IMR-90 (cell line): ENCODE measurements at regions not wholly inside any gene's neighbourhood (a gene's known extent, or its start where the extent isn't known, plus 50 kb on each side); places are given as distances from the start of the nearest gene placed in this dataset.

Source experiments
- ATAC-seq: fragments of 200-7000 bp; cut with Tn5 transposase; 2 replicates; pipeline ENCODE4 v1.9.1; 2020; ENCODE audit warnings: low read depth, mild to moderate bottlenecking, moderate library complexity
- BruUV-seq: library from RNA; stranded (reverse); fragments of 400-500 nt; replicated peaks from 2 replicates; lab custom pipeline; 2021; lab: Mats Ljungman, UMichigan
- CTCF ChIA-PET: fragments of 300-600 bp; formaldehyde crosslinking; extraction: SDS; loops from one replicate; lab custom pipeline; 2021; ENCODE audit warnings: antibody characterized with exemption; lab: Yijun Ruan, JAX
- POLR2A ChIA-PET: fragments of 300-600 bp; sonication (Branson Sonifier 250); formaldehyde crosslinking; loops from one replicate; lab custom pipeline; 2022; ENCODE audit warnings: antibody characterized with exemption; ENCODE audit not compliant: unreplicated experiment; lab: Charles Lee
- DNase-seq: peaks from one replicate; pipeline ENCODE4 v3.0.0; 2013
- H2AFZ ChIP-seq: replicated peaks from 2 replicates; pipeline ENCODE3; 2013; ENCODE audit warnings: low read length, mild to moderate bottlenecking; ENCODE audit not compliant: poor library complexity
- H2AK5ac ChIP-seq: 2 replicates; pipeline ENCODE4 v1.6.1; 2013; ENCODE audit warnings: low read depth, low read length, inconsistent platforms
- H2AK9ac ChIP-seq: replicated peaks from 2 replicates; pipeline ENCODE3; 2013; ENCODE audit warnings: mild to moderate bottlenecking, low read depth, low read length, moderate library complexity; ENCODE audit not compliant: poor library complexity
- H2BK120ac ChIP-seq: 2 replicates; pipeline ENCODE4 v1.6.1; 2013; ENCODE audit warnings: low read depth, low read length, inconsistent platforms
- H2BK15ac ChIP-seq: 3 replicates; pipeline ENCODE4 v1.6.1; 2013; ENCODE audit warnings: low read depth, low read length, inconsistent platforms
- H2BK20ac ChIP-seq: 2 replicates; pipeline ENCODE4 v1.6.1; 2013; ENCODE audit warnings: low read depth, mild to moderate bottlenecking, inconsistent platforms, low read length, moderate library complexity
- H2BK5ac ChIP-seq: 2 replicates; pipeline ENCODE4 v1.6.1; 2013; ENCODE audit warnings: mild to moderate bottlenecking, low read depth, low read length, inconsistent platforms; ENCODE audit not compliant: poor library complexity, severe bottlenecking
- H3K14ac ChIP-seq: replicated peaks from 2 replicates; pipeline ENCODE4 v1.6.1; 2013; ENCODE audit warnings: low read depth, low read length, inconsistent platforms
- H3K18ac ChIP-seq: 2 replicates; pipeline ENCODE4 v1.6.1; 2013; ENCODE audit warnings: low read depth, low read length, control low read depth
- H3K23ac ChIP-seq: 2 replicates; pipeline ENCODE4 v1.6.1; 2013; ENCODE audit warnings: low read depth, low read length, inconsistent platforms
- H3K27ac ChIP-seq: 2 replicates; pipeline ENCODE4 v1.5.1; 2013; ENCODE audit warnings: mild to moderate bottlenecking, control low read depth, low read length; ENCODE audit not compliant: insufficient read depth
- H3K27me3 ChIP-seq: 2 replicates; pipeline ENCODE4 v1.6.1; 2013; ENCODE audit warnings: low read length; ENCODE audit not compliant: control insufficient read depth, insufficient read depth
- H3K36me3 ChIP-seq: 2 replicates; pipeline ENCODE4 v1.6.1; 2013; ENCODE audit warnings: low read length, mixed read lengths; ENCODE audit not compliant: control insufficient read depth, insufficient read depth
- H3K4ac ChIP-seq: 2 replicates; pipeline ENCODE4 v1.6.1; 2013; ENCODE audit warnings: low read depth, low read length, inconsistent platforms
- H3K4me1 ChIP-seq: 2 replicates; pipeline ENCODE4 v1.6.1; 2013; ENCODE audit warnings: low read length, mixed read lengths; ENCODE audit not compliant: control insufficient read depth, insufficient read depth
- H3K4me2 ChIP-seq: 2 replicates; pipeline ENCODE4 v1.6.1; 2013; ENCODE audit warnings: low read depth, mild to moderate bottlenecking, control low read depth, low read length, moderate library complexity
- H3K4me3 ChIP-seq: 2 replicates; pipeline ENCODE4 v1.5.1; 2013; ENCODE audit warnings: low read depth, mild to moderate bottlenecking, control low read depth, low read length, moderate library complexity; ENCODE audit not compliant: insufficient read depth
- H3K56ac ChIP-seq: 2 replicates; pipeline ENCODE4 v1.6.1; 2013; ENCODE audit warnings: low read length, inconsistent platforms; ENCODE audit not compliant: insufficient read depth; ENCODE audit errors: extremely low read depth
- H3K79me1 ChIP-seq, 2 experiments: 2 replicates each; pipeline ENCODE4 v1.6.1; 2013; ENCODE audit warnings: low read length in 2 of 2, inconsistent platforms in 1 of 2, low read depth in 1 of 2
- H3K9ac ChIP-seq: 2 replicates; pipeline ENCODE4 v1.6.1; 2013; ENCODE audit warnings: low read depth, low read length, control low read depth
- H3K9me1 ChIP-seq: 2 replicates; pipeline ENCODE4 v1.6.1; 2013; ENCODE audit warnings: low read length, inconsistent platforms; ENCODE audit not compliant: insufficient read depth
- H3K9me3 ChIP-seq: 2 replicates; pipeline ENCODE4 v1.6.1; 2013; ENCODE audit warnings: low read length; ENCODE audit not compliant: control insufficient read depth, insufficient read depth
- H4K20me1 ChIP-seq: 2 replicates; pipeline ENCODE4 v1.6.1; 2013; ENCODE audit warnings: low read length, inconsistent platforms; ENCODE audit not compliant: insufficient read depth
- H4K5ac ChIP-seq: 2 replicates; pipeline ENCODE4 v1.6.1; 2013; ENCODE audit warnings: mild to moderate bottlenecking, low read depth, low read length, control low read depth
- H4K8ac ChIP-seq, 2 experiments: 2 replicates each; pipeline ENCODE4 v1.6.1; 2013; ENCODE audit warnings: low read depth in 2 of 2, low read length in 2 of 2, control low read depth in 1 of 2, inconsistent platforms in 1 of 2
- H4K91ac ChIP-seq: 2 replicates; pipeline ENCODE4 v1.6.1; 2013; ENCODE audit warnings: low read depth, low read length, inconsistent platforms; ENCODE audit not compliant: insufficient read depth
- CEBPB ChIP-seq: IDR thresholded peaks from 2 replicates; pipeline ENCODE4 v1.6.1; 2012; ENCODE audit warnings: low read depth, low read length, improper control_type of control experiment
- CHD1 ChIP-seq: IDR thresholded peaks from 2 replicates; pipeline ENCODE4 v1.6.1; 2012; ENCODE audit warnings: low read depth, low read length, improper control_type of control experiment
- FOS ChIP-seq: fragments of 150-350 bp; IDR thresholded peaks from 2 replicates; pipeline ENCODE4 v1.6.1; 2016; ENCODE audit warnings: low read depth, low read length
- MAFK ChIP-seq: IDR thresholded peaks from 2 replicates; pipeline ENCODE4 v1.6.1; 2012; ENCODE audit warnings: low read depth, low read length, improper control_type of control experiment
- MAZ ChIP-seq: IDR thresholded peaks from 2 replicates; pipeline ENCODE4 v1.6.1; 2012; ENCODE audit warnings: low read depth, mild to moderate bottlenecking, low read length, improper control_type of control experiment, moderate library complexity, borderline replicate concordance
- MXI1 ChIP-seq: IDR thresholded peaks from 2 replicates; pipeline ENCODE4 v1.6.1; 2012; ENCODE audit warnings: low read depth, mild to moderate bottlenecking, low read length, moderate library complexity, borderline replicate concordance
- NFE2L2 ChIP-seq: fragments of 150-350 bp; IDR thresholded peaks from 2 replicates; pipeline ENCODE4 v1.6.1; 2016; ENCODE audit warnings: low read depth, mild to moderate bottlenecking, low read length
- RAD21 ChIP-seq: IDR thresholded peaks from 2 replicates; pipeline ENCODE4 v1.6.1; 2012; ENCODE audit warnings: low read length, improper control_type of control experiment
- RCOR1 ChIP-seq: IDR thresholded peaks from 2 replicates; pipeline ENCODE4 v1.6.1; 2012; ENCODE audit warnings: mild to moderate bottlenecking, low read length, improper control_type of control experiment; ENCODE audit not compliant: insufficient replicate concordance
- USF2 ChIP-seq: fragments of 150-350 bp; IDR thresholded peaks from 2 replicates; pipeline ENCODE4 v1.6.1; 2017; ENCODE audit warnings: mild to moderate bottlenecking, antibody characterized with exemption, low read length, low read depth
- WGBS, 2 experiments: methylation state at CpG; one replicate each; pipeline versions ENCODE4 v1.1.5 to v1.1.7; 2013; ENCODE audit warnings: missing lambda C conversion rate in 2 of 2; ENCODE audit not compliant: insufficient read length in 1 of 2; ENCODE audit errors: extremely low coverage in 2 of 2; 5-methylcytosine and 5-hydroxymethylcytosine counted together
- dilution Hi-C: fragments of 300-500 bp; cut with HindIII; formaldehyde crosslinking; loops from one replicate; pipeline ENCODE4 v1.14.3; 2018; ENCODE audit warnings: low sequenced_read_pairs; ENCODE audit not compliant: unreplicated experiment
- in situ Hi-C: fragments of 300-500 bp; cut with MboI; formaldehyde crosslinking; loops from 3 replicates; pipeline ENCODE4 v1.14.3; 2019; ENCODE audit warnings: low sequenced_read_pairs, inconsistent platforms, mixed read lengths
- intact Hi-C: fragments of 100-400 bp; cut with micrococcal nuclease; formaldehyde crosslinking; loops from 2 replicates; pipeline ENCODE4 v1.10.0; 2022

- H3K27ac ChIP-seq, result no peak overlapping the region
- no peak overlapping the region for H2BK20ac ChIP-seq
- no peak overlapping the region for H3K56ac ChIP-seq
- H3K4me1 ChIP-seq, result peaks cover 6% of the 10 kb centered on the region
- H3K18ac ChIP-seq, result no peak overlapping the region
- H4K8ac ChIP-seq, result no peak overlapping the region
- no peak overlapping the region for H2BK5ac ChIP-seq
- no peak overlapping the region for H3K14ac ChIP-seq
- ChIA-PET CTCF (no interaction called here), POLR2A (no interaction called here)
- no peaks in the 10 kb centered on the region for H4K20me1 ChIP-seq
- in situ Hi-C loops (no loop called here), dilution Hi-C loops (no loop called here), intact Hi-C loops (no loop called here)
- no peak overlapping the region for H4K5ac ChIP-seq
- H3K4ac ChIP-seq, result no peak overlapping the region
- H3K36me3 ChIP-seq, result no peaks in the 10 kb centered on the region
- no peak overlapping the region for H3K23ac ChIP-seq
- no peak overlapping the region for H2AK5ac ChIP-seq
- H4K91ac ChIP-seq, result no peak overlapping the region
- peaks cover 12% of the 10 kb centered on the region for H3K27me3 ChIP-seq
- no peak overlapping the region for H2AFZ ChIP-seq
- H3K4me2 ChIP-seq, result no peak overlapping the region
- no peak overlapping the region for H3K4me3 ChIP-seq
- ATAC-seq, result no peak
- no peak overlapping the region for H3K9ac ChIP-seq
- WGBS, 2 experiments, result 60% methylated on average over 1 of the region's 5 CpGs; no CpG with 5 or more reads in 1 of the 2 experiments
- H2BK120ac ChIP-seq, result no peak overlapping the region
- peak overlapping the region; percentile 11 for H2AK9ac ChIP-seq
- H3K9me3 ChIP-seq, result no peaks in the 10 kb centered on the region
- no TSS peak for BruUV-seq
- H2BK15ac ChIP-seq, result no peak overlapping the region
- no peak for TF ChIP-seq MXI1
- no peak for TF ChIP-seq USF2
- no peak for TF ChIP-seq MAZ
- no peak for TF ChIP-seq FOS
- no peak for TF ChIP-seq CHD1
- no peak for TF ChIP-seq MAFK
- TF ChIP-seq NFE2L2, result no peak
- TF ChIP-seq RCOR1, result no peak
- no peak for TF ChIP-seq CEBPB
- TF ChIP-seq RAD21, result no peak
- DNase-seq, result no peak
- H3K79me1 ChIP-seq, result no peaks in the 10 kb centered on the region
- H3K9me1 ChIP-seq, result peaks cover 6% of the 10 kb centered on the region; the same call in 1 of the 2 replicates
These were observed 145.0 kb upstream of the PELI1 start for GRCh38 chr2:64289251-64289650.
